Nephron progenitor cell (in vitro differentiated cells): ENCODE measurements at regions not wholly inside any gene's neighbourhood (a gene's known extent, or its start where the extent isn't known, plus 50 kb on each side); places are given as distances from the start of the nearest gene placed in this dataset.
"Not testable (repeated sequence)": the region's sequence is repeated elsewhere in the genome, so short reads cannot be mapped to it uniquely, and the experiment has no call there.

Experiments
- DNase-seq: peaks from one replicate; pipeline ENCODE4 v3.0.0; 2021
- H3K27ac Mint-ChIP-seq: 2 replicates; pipeline ENCODE4 v1.8.0; 2021; ENCODE audit warnings: mild to moderate bottlenecking, moderate library complexity, mixed read lengths
- H3K27me3 Mint-ChIP-seq: 2 replicates; pipeline ENCODE4 v1.8.0; 2021; ENCODE audit warnings: mild to moderate bottlenecking, low read depth, mixed read lengths; ENCODE audit not compliant: poor library complexity
- H3K36me3 Mint-ChIP-seq: 2 replicates; pipeline ENCODE4 v1.8.0; 2021; ENCODE audit warnings: low read depth, mixed read lengths
- H3K4me1 Mint-ChIP-seq: 2 replicates; pipeline ENCODE4 v1.8.0; 2021; ENCODE audit warnings: mixed read lengths
- H3K4me3 Mint-ChIP-seq: 2 replicates; pipeline ENCODE4 v1.8.0; 2021; ENCODE audit warnings: mild to moderate bottlenecking, moderate library complexity, mixed read lengths
- H3K9me3 Mint-ChIP-seq: 2 replicates; pipeline ENCODE4 v1.8.0; 2021; ENCODE audit warnings: mild to moderate bottlenecking, moderate library complexity, mixed read lengths
- TF ChIP-seq, protein P1 (sequence below): fragments of 200-600 bp; sonication (generic); IDR thresholded peaks from 2 replicates; pipeline ENCODE4 v1.5.0; 2021; ENCODE audit warnings: antibody characterized with exemption

DNA sequence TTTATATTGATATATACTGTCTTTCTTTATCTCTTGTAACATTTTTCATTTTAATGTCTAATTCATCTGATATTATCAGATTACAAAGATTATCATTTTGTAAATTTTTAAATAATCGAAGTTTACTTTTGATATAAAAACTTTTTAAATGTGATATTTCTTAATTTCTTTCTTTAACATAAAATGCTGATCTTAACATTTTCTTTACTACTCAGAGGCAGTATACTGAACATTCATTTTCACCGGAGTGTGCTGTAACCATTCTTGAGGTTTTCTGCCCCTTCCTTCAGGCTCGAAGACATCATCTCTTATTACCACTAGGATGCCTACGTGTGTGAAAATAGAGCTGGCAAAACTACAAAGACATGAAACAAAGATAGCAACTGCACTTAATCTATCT lies 186.9 kb downstream of the DIO2 start:
- peaks cover 12% of the 10 kb centered on the region for H3K9me3 Mint-ChIP-seq
- H3K36me3 Mint-ChIP-seq: peaks cover 4% of the 10 kb centered on the region
- no peak overlapping the region for H3K4me3 Mint-ChIP-seq

DNA sequence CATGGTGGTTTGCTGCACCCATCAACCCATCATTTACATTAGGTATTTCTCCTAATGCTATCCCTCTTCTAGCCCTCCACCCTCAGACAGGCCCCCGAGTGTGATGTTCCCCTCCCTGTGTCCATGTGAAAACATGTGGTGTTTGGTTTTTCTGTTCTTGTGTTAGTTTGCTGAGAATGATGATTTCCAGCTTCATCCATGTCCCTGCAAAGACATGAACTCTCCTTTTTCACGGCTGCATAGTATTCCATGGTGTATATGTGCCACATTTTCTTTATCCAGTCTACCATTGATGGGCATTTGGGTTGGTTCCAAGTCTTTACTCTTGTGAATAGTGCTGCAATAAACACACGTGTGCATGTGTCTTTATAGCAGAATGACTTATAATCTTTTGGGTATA lies 192.8 kb downstream of the DIO2 start:
- not testable (repeated sequence) for H3K27ac Mint-ChIP-seq, H3K27me3 Mint-ChIP-seq, DNase-seq, H3K36me3 Mint-ChIP-seq, H3K4me3 Mint-ChIP-seq, H3K4me1 Mint-ChIP-seq
- peaks cover 13% of the 10 kb centered on the region for H3K9me3 Mint-ChIP-seq

More for the DNA sequence above, 186.9 kb downstream of the DIO2 start:
- H3K27me3 Mint-ChIP-seq: no peaks in the 10 kb centered on the region
- no peak overlapping the region for H3K27ac Mint-ChIP-seq
- no peak for DNase-seq
- H3K4me1 Mint-ChIP-seq: no peaks in the 10 kb centered on the region
- TF ChIP-seq, protein P1, sequence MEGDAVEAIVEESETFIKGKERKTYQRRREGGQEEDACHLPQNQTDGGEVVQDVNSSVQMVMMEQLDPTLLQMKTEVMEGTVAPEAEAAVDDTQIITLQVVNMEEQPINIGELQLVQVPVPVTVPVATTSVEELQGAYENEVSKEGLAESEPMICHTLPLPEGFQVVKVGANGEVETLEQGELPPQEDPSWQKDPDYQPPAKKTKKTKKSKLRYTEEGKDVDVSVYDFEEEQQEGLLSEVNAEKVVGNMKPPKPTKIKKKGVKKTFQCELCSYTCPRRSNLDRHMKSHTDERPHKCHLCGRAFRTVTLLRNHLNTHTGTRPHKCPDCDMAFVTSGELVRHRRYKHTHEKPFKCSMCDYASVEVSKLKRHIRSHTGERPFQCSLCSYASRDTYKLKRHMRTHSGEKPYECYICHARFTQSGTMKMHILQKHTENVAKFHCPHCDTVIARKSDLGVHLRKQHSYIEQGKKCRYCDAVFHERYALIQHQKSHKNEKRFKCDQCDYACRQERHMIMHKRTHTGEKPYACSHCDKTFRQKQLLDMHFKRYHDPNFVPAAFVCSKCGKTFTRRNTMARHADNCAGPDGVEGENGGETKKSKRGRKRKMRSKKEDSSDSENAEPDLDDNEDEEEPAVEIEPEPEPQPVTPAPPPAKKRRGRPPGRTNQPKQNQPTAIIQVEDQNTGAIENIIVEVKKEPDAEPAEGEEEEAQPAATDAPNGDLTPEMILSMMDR: no peak

DNA sequence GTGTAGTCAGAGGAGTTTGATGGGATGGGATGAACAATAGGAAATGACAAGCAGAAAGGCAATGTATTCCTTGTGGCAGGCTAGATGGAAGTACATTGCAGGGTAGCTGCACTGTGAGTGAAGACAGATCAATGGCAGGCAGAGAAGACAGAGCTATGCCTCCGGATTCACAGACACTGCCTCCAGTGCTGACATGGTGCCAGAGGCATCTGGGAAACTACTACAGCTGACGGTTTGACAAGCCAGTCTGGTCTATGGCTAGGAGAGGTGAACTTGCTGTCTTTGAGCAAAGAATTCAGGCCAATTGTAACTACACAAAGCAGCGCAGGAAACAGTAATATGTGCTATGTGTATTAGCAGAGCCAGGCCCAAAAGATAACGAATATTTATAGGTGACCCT lies 193.5 kb downstream of the DIO2 start:
- Mint-ChIP-seq H3K4me3 (no peak overlapping the region), H3K36me3 (peaks cover 9% of the 10 kb centered on the region), H3K4me1 (no peaks in the 10 kb centered on the region), H3K27me3 (no peaks in the 10 kb centered on the region), H3K27ac (no peak overlapping the region), H3K9me3 (peaks cover 13% of the 10 kb centered on the region)
- TF ChIP-seq, protein P1: no peak
- DNase-seq: no peak

DNA sequence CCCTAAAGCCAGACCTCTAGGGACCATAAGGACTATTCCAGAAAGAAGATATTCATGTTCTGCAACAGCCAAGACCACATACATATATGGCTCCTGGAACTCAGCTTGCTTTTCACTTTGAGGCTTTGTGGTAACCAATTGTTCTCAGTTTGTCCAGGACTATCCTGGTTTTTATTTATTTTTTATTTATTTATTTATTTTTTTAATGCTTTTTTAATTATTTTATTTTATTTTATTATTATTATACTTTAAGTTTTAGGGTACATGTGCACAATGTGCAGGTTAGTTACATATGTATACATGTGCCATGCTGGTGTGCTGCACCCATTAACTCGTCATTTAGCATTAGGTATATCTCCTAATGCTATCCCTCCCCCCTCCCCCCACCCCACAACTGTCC lies 201.1 kb downstream of the DIO2 start:
- not testable (repeated sequence) for H3K4me3 Mint-ChIP-seq, H3K27ac Mint-ChIP-seq, H3K4me1 Mint-ChIP-seq, H3K36me3 Mint-ChIP-seq, H3K27me3 Mint-ChIP-seq, DNase-seq
- peaks cover 10% of the 10 kb centered on the region for H3K9me3 Mint-ChIP-seq

DNA sequence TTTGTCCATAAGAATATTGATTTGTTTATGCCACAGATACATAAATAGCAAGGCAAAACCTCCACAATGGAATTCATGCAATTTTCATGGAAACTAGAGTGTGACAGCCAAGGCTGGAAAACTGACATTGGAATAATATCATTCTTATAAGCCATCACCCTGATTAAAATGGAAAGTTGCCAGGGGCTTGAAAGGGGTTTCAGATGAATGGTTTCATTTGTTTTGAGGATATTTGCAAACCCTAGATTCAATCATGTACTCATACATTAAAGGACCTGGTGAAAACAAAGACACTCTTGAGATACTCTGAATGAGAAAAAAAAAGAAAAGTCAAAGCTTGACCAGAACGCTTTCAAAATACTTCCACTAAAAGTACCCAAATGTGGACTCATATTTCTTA lies 205.7 kb downstream of the DIO2 start:
- Mint-ChIP-seq H3K4me3 (no peak overlapping the region), H3K27ac (no peak overlapping the region)

DNA sequence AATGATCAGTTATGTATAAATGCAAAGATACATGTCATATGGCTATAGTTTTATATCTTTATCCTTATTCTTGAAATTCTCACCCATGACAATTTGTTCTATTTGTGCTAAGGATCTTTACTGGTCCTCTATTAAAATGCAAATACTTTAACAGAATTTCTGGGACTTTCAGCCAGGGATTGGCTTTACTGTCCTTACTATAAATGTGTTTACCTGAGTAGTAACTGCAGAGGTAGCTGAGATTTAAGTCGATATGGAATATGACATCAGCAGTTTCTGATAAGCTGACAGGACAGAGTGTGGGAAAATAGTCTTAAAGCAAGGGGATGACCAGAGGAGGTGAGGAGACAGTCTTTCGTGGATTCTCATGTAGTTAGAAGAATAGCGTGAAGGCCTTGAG lies 206.4 kb downstream of the DIO2 start:
- TF ChIP-seq, protein P1: no peak
- H3K9me3 Mint-ChIP-seq: peaks cover 5% of the 10 kb centered on the region
- no peak overlapping the region for H3K4me3 Mint-ChIP-seq
- no peak overlapping the region for H3K27ac Mint-ChIP-seq
- H3K4me1 Mint-ChIP-seq: no peaks in the 10 kb centered on the region
- H3K36me3 Mint-ChIP-seq: no peaks in the 10 kb centered on the region
- DNase-seq: no peak
- H3K27me3 Mint-ChIP-seq: no peaks in the 10 kb centered on the region

More for the DNA sequence above, 205.7 kb downstream of the DIO2 start:
- Mint-ChIP-seq H3K27me3 (no peaks in the 10 kb centered on the region), H3K36me3 (no peaks in the 10 kb centered on the region), H3K9me3 (no peaks in the 10 kb centered on the region), H3K4me1 (no peaks in the 10 kb centered on the region)
- TF ChIP-seq, protein P1: no peak
- no peak for DNase-seq

DNA sequence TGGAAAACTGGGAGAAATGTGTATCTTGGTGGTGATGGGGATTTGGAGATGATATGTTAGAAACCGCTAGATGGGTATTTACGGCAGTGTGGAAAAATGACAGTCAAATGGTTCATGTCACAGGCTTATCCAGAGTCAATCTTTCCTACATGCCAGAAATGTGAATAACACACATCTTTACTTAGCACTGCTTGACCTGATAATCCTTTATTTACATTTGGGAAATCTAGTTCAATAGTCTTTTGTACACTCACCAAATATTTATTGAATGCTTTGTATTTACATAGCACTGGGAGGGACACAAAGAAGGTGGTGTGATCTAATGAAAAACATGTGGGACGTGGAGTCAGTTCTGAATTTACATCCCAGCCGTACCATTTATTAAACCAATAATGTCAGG lies 208.2 kb downstream of the DIO2 start:
- no peak overlapping the region for H3K4me3 Mint-ChIP-seq
- peaks cover 14% of the 10 kb centered on the region for H3K9me3 Mint-ChIP-seq
- no peaks in the 10 kb centered on the region for H3K36me3 Mint-ChIP-seq
- TF ChIP-seq, protein P1: no peak
- no peak overlapping the region for H3K27ac Mint-ChIP-seq
- H3K27me3 Mint-ChIP-seq: no peaks in the 10 kb centered on the region
- no peak for DNase-seq
- H3K4me1 Mint-ChIP-seq: no peaks in the 10 kb centered on the region
